ENCODE measurements at regions not wholly inside any gene's neighbourhood (a gene's known extent, or its start where the extent isn't known, plus 50 kb on each side); places are given as distances from the start of the nearest gene placed in this dataset.

DNA sequence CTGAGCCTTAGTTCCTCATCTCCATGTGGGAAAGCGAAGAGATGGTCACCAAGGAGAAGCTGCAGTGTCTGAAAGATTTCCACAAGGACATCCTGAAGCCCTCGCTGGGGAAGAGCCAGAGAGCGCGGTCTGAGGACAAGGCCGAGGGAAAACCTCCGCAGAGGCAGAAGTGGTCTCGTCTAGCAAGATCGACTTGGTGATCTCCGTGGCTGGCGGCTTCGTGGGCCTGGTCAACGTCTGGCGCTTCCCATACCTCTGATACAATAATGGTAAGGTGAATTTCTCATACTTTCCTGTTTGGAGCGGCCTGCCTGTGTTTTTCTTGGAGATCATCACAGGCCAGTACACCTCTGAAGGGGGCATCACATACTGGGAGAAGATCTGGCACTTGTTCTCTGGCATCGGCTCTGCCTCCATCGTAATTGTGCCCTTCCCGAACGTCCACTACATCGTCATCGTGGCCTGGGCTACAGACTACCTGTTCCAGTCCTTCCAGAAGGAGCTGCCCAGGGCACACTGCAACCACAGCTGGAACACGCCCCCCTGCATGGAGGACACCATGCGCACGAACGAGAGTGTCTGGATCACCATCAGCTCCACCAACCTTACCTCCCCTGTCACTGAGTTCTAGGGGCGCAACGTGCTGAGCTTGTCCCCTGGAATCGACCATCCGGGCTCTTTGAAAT, 841.1 kb upstream of the TMPRSS15 start:
- TF ChIP-seq, protein P1, sequence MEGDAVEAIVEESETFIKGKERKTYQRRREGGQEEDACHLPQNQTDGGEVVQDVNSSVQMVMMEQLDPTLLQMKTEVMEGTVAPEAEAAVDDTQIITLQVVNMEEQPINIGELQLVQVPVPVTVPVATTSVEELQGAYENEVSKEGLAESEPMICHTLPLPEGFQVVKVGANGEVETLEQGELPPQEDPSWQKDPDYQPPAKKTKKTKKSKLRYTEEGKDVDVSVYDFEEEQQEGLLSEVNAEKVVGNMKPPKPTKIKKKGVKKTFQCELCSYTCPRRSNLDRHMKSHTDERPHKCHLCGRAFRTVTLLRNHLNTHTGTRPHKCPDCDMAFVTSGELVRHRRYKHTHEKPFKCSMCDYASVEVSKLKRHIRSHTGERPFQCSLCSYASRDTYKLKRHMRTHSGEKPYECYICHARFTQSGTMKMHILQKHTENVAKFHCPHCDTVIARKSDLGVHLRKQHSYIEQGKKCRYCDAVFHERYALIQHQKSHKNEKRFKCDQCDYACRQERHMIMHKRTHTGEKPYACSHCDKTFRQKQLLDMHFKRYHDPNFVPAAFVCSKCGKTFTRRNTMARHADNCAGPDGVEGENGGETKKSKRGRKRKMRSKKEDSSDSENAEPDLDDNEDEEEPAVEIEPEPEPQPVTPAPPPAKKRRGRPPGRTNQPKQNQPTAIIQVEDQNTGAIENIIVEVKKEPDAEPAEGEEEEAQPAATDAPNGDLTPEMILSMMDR (conservative IDR thresholded peaks at IDR 0.05; ENCODE audit: low read depth, low read length) = no peak
- no peak overlapping the region for H3K4me3 ChIP-seq (ENCODE audit: low read length)

DNA sequence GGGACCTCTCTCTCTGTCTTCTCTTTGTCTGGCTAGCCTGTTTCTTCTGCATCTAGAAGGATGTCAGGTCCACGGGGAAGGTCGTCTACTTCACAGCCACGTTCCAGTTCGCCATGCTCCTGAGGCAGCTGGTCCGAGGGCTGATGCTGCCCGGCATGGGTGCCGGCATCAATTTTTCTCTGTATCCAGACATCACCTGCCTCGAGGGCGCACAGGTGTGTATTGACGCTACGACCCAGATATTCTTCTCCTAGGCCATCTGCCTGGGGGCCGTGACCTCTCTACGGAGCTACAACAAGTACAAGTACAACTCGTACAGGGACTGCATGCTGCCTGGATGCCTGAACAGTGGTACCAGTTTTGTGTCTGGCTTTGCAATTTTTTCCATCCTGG, 841.6 kb upstream of the TMPRSS15 start:
- TF ChIP-seq, protein P1 (conservative IDR thresholded peaks at IDR 0.05; ENCODE audit: low read depth, low read length) = no peak
- H3K4me3 ChIP-seq (ENCODE audit: low read length) = no peak overlapping the region
- no peak for DNase-seq (ENCODE audit: low read depth)

More for the DNA sequence above, 841.1 kb upstream of the TMPRSS15 start:
- no peak for DNase-seq (ENCODE audit: low read depth)

DNA sequence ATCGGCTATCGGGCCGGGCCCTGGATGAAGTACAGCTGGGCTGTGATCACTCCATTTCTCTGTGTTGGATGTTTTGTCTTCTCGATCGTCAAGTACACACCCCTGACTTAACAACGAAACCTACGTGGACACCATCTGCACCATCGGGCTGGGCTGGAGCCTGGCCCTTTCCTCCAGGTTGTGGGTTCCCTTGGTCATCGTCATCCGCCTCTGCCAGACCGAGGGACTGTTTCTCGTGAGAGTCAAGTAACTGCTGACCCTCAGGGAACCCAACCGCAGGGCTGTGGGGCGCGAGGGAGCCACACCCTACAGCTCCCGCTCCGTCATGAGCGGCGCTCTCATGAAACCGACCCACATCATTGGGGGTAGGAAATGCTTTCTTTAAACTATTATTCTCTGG, 842.4 kb upstream of the TMPRSS15 start:
- no peak overlapping the region for H3K4me3 ChIP-seq (ENCODE audit: low read length)
- no peak for DNase-seq (ENCODE audit: low read depth)
- TF ChIP-seq, protein P1 (conservative IDR thresholded peaks at IDR 0.05; ENCODE audit: low read depth, low read length) = no peak

DNA sequence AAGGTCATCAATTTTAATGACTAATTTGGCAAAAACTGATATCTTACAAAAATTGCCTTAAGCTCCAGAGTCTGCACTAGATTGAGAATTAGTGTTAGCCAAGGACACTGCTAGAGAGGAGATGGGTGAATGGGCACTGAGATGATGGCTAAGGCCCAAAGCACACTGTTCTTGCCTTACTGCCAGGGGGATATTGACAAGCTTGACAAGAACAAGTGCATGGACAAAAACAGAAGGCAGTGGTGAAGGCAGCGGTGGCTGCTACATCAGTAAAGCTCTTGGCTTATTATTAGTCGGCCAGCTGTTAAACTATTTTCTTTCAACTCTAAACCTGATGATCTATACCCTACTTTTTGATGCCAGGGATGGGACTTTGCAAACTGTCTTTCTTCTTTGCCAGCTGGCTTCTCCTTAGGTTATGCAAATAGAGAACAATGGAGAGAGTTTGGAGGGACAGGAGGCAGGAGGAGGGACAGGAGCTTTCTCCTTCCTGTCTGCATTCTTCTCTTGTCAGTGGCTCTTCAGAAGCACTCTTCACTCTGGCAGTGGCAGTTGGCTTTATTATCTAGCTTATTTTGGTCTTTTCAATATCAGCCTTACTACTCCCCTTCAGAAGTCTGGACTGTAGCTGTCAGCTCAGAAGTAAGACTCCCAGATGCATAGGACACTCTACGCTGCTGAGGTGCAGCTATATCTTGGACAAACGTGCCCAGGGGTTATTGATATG, 853.5 kb upstream of the TMPRSS15 start:
- TF ChIP-seq, protein P1 (conservative IDR thresholded peaks at IDR 0.05; ENCODE audit: low read depth, low read length) = no peak
- no peak for DNase-seq (ENCODE audit: low read depth)
- H3K4me3 ChIP-seq (ENCODE audit: low read length) = no peak overlapping the region

DNA sequence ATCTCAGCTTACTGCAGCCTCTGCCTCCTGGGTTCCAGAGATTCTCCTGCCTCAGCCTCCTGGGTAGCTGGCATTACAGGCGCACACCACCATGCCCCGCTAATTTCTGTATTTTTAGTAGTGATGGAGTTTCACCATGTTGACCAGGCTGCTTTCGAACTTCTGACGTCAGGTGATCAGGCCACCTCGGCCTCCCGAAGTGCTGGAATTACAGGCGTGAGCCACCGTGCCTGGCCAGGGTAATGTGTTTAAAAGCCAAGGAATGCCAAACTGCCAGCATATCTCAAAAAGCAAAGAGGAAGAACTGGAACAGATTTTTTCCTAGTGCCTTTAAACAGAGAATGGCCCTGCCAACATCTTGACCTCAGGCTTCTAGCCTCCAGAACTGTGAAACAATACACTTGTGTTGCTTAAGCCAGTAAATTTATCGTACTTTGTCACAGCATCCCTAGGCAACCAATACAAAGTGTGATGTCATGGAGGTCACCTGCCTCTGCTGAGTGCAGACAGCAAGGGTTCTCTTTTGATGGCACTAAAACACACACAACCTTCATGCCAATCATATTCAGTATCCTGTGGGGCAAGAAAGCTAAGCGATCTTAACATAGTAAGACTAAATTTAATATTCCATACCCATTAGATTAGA, 858.3 kb upstream of the TMPRSS15 start:
- no peak for DNase-seq (ENCODE audit: low read depth)
- H3K4me3 ChIP-seq (ENCODE audit: low read length) = no peak overlapping the region
- TF ChIP-seq, protein P1 (conservative IDR thresholded peaks at IDR 0.05; ENCODE audit: low read depth, low read length) = no peak

DNA sequence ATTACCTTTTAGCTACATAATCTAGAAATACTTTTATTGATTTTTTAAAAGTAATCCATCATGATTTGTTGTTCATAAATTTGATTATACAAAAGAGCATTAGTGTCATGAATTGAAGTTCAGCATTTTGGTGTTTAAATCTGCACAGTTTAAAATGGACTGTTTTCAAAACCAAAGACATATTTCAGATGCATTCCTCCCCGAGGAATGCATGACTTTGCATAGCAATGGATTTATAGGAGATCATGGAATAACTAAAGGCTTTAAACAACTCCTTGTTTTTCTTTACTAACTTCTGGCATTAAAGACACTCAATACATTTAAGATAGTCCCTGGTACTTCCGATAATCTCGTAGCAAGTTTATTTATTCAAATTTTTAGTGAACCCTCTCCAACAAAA, 863.1 kb upstream of the TMPRSS15 start:
- peak; percentile 13 for DNase-seq (ENCODE audit: low read depth)
- no peak overlapping the region for H3K4me3 ChIP-seq (ENCODE audit: low read length)
- TF ChIP-seq, protein P1 (conservative IDR thresholded peaks at IDR 0.05; ENCODE audit: low read depth, low read length) = no peak
